Keratinocyte (primary cell): ENCODE measurements at regions not wholly inside any gene's neighbourhood (a gene's known extent, or its start where the extent isn't known, plus 50 kb on each side); places are given as distances from the start of the nearest gene placed in this dataset.

Source experiments
- DNase-seq: peaks from one replicate; pipeline ENCODE4 v3.0.0-alpha.2; 2011; ENCODE audit warnings: low read depth, missing footprints, low spot score
- FAIRE-seq: peaks from 2 replicates; lab custom pipeline; 2011; peaks lifted over from hg19 to GRCh38; lab: Jason Lieb, UNC
- H2AFZ ChIP-seq: 2 replicates; pipeline ENCODE4 v1.6.0; 2012; ENCODE audit warnings: low read length, control low read depth, inconsistent platforms; ENCODE audit not compliant: control insufficient read depth
- H3K27ac ChIP-seq: 2 replicates; pipeline ENCODE4 v1.5.1; 2011; ENCODE audit warnings: low read length; ENCODE audit not compliant: control insufficient read depth, insufficient read depth
- H3K27me3 ChIP-seq: 3 replicates; pipeline ENCODE4 v1.6.0; 2011; ENCODE audit warnings: low read length; ENCODE audit not compliant: control insufficient read depth, insufficient read depth; ENCODE audit errors: extremely low read depth
- H3K36me3 ChIP-seq, 2 experiments: 2 replicates in 1 of 2; 3 replicates in 1 of 2; pipeline ENCODE4 v1.5.1; 2011; ENCODE audit warnings: low read length in 2 of 2, mild to moderate bottlenecking in 1 of 2; ENCODE audit not compliant: control insufficient read depth in 2 of 2, insufficient read depth in 2 of 2; ENCODE audit errors: extremely low read depth in 1 of 2
- H3K4me1 ChIP-seq: 3 replicates; pipeline ENCODE4 v1.5.1; 2011; ENCODE audit warnings: low read length; ENCODE audit not compliant: control insufficient read depth, insufficient read depth; ENCODE audit errors: extremely low read depth
- H3K4me2 ChIP-seq: 3 replicates; pipeline ENCODE4 v1.6.0; 2011; ENCODE audit warnings: low read depth, low read length; ENCODE audit not compliant: control insufficient read depth, insufficient read depth; ENCODE audit errors: extremely low read depth
- H3K4me3 ChIP-seq, 3 experiments: fragments of 200-600 bp in 1 of 3; sonication (generic) in 1 of 3; 2 replicates in 2 of 3; 3 replicates in 1 of 3; pipeline ENCODE4 v1.5.1; 2011 to 2016; ENCODE audit warnings: low read length in 3 of 3, mild to moderate bottlenecking in 3 of 3, control low read depth in 2 of 3, inconsistent platforms in 1 of 3, low read depth in 1 of 3, mixed read lengths in 1 of 3, mixed run types in 1 of 3, moderate library complexity in 1 of 3; ENCODE audit not compliant: control insufficient read depth in 2 of 3, insufficient read depth in 2 of 3; ENCODE audit errors: extremely low read depth in 1 of 3
- H3K79me2 ChIP-seq: 2 replicates; pipeline ENCODE4 v1.6.0; 2012; ENCODE audit warnings: low read length; ENCODE audit not compliant: control insufficient read depth, insufficient read depth
- H3K9ac ChIP-seq: 3 replicates; pipeline ENCODE4 v1.6.0; 2011; ENCODE audit warnings: low read length; ENCODE audit not compliant: control insufficient read depth, insufficient read depth; ENCODE audit errors: extremely low read depth
- H3K9me1 ChIP-seq: 3 replicates; pipeline ENCODE4 v1.6.0; 2011; ENCODE audit warnings: low read length; ENCODE audit not compliant: control insufficient read depth, insufficient read depth; ENCODE audit errors: extremely low read depth
- H3K9me3 ChIP-seq: 2 replicates; pipeline ENCODE4 v1.5.1; 2012; ENCODE audit warnings: low read depth, low read length; ENCODE audit not compliant: control insufficient read depth
- H4K20me1 ChIP-seq: 3 replicates; pipeline ENCODE4 v1.6.0; 2011; ENCODE audit warnings: low read length; ENCODE audit not compliant: control insufficient read depth, insufficient read depth; ENCODE audit errors: extremely low read depth
- EZH2 ChIP-seq: IDR thresholded peaks from one replicate; pipeline ENCODE4 v1.6.1; 2012; ENCODE audit warnings: inconsistent platforms, mild to moderate bottlenecking, low read length, moderate library complexity
- dilution Hi-C: fragments of 300-500 bp; cut with MboI; formaldehyde crosslinking; loops from one replicate; pipeline ENCODE4 v1.7.0; 2020; ENCODE audit warnings: low sequenced_read_pairs; ENCODE audit not compliant: extremely low pct_ligation_motif_present
- TF ChIP-seq, protein P1 (sequence below), 3 experiments: IDR thresholded peaks in 1 of 3; conservative IDR thresholded peaks in 1 of 3; optimal IDR thresholded peaks in 1 of 3; 2 replicates in 2 of 3; 3 replicates in 1 of 3; pipeline versions ENCODE3 to v1.5.1; 2011; ENCODE audit warnings: low read length in 3 of 3, mild to moderate bottlenecking in 3 of 3, moderate library complexity in 2 of 3, control low read depth in 1 of 3, inconsistent platforms in 1 of 3; ENCODE audit not compliant: insufficient read depth in 2 of 3; ENCODE audit errors: extremely low read depth in 1 of 3

DNA sequence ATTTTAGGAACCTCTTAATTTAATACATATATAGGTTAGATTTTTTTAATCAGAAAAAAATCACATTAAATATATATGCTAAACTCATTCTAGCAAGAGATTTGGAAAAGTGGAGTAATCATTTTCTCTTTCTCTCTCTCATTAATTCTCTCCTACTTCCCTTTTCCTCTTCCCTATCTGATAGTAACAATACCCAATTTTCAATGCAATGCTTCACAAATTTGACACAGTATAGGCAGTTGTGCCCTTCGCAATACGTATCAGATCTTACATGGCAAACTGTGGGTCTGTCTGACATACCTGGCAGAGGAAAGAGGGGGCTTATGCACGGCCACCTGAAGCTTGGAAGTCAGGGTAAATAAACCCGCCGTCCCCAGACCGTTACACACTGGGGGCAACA lies 444.3 kb downstream of the NBAS start:
- no peak for DNase-seq
- no peak overlapping the region for H3K4me2 ChIP-seq
- FAIRE-seq: no peak
- H3K27ac ChIP-seq: no peak overlapping the region
- H3K9me1 ChIP-seq: no peaks in the 10 kb centered on the region
- no peaks in the 10 kb centered on the region for H3K9me3 ChIP-seq
- H3K4me1 ChIP-seq: no peaks in the 10 kb centered on the region
- no peaks in the 10 kb centered on the region for H3K27me3 ChIP-seq
- dilution Hi-C loops: no loop called here
- no peak overlapping the region for H2AFZ ChIP-seq
- no peaks in the 10 kb centered on the region for H4K20me1 ChIP-seq
- no peaks in the 10 kb centered on the region for H3K79me2 ChIP-seq
- H3K36me3 ChIP-seq: no peaks in the 10 kb centered on the region
- no peak overlapping the region for H3K4me3 ChIP-seq
- TF ChIP-seq EZH2: no peak
- TF ChIP-seq, protein P1, sequence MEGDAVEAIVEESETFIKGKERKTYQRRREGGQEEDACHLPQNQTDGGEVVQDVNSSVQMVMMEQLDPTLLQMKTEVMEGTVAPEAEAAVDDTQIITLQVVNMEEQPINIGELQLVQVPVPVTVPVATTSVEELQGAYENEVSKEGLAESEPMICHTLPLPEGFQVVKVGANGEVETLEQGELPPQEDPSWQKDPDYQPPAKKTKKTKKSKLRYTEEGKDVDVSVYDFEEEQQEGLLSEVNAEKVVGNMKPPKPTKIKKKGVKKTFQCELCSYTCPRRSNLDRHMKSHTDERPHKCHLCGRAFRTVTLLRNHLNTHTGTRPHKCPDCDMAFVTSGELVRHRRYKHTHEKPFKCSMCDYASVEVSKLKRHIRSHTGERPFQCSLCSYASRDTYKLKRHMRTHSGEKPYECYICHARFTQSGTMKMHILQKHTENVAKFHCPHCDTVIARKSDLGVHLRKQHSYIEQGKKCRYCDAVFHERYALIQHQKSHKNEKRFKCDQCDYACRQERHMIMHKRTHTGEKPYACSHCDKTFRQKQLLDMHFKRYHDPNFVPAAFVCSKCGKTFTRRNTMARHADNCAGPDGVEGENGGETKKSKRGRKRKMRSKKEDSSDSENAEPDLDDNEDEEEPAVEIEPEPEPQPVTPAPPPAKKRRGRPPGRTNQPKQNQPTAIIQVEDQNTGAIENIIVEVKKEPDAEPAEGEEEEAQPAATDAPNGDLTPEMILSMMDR (optimal IDR thresholded peaks at IDR 0.05 in 1 of 3, IDR thresholded peaks at IDR 0.05 in 1 of 3, conservative IDR thresholded peaks at IDR 0.05 in 1 of 3; ENCODE audit: extremely low read depth in 1 of 3, insufficient read depth in 2 of 3, low read length in 3 of 3): no peak
- H3K9ac ChIP-seq: no peak overlapping the region
